Erythroblast (primary cell): ENCODE measurements at regions not wholly inside any gene's neighbourhood (a gene's known extent, or its start where the extent isn't known, plus 50 kb on each side); places are given as distances from the start of the nearest gene placed in this dataset.

Experiments
- GATA1 ChIP-seq: IDR thresholded peaks from 2 replicates; pipeline ENCODE4 v1.6.1; 2011; ENCODE audit warnings: low read depth, mild to moderate bottlenecking, control low read depth, low read length, moderate library complexity
- POLR2A ChIP-seq: IDR thresholded peaks from 2 replicates; pipeline ENCODE4 v1.6.1; 2011; ENCODE audit warnings: mild to moderate bottlenecking, low read length

DNA sequence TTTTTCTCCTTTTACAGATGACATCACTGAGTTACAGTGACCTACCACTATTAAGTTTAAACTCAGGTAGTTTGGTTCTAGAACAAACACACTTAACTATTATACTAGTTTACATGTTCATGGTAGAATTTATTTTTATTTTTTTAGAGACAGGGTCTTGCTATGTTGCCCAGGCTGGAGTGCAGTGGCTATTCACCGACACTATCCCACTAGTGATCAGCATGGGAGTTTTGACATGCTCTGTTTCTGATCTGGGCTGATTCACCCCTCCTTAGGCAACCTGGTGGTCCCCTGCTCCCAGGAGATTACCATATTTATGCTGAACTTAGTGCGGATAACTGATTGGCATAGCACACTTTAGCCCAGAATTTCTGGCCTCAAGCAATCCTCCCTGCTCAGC is 66.4 kb upstream of the LTA4H start:
- TF ChIP-seq POLR2A (no peak), GATA1 (no peak)
